ENCODE measurements at regions not wholly inside any gene's neighbourhood (a gene's known extent, or its start where the extent isn't known, plus 50 kb on each side); places are given as distances from the start of the nearest gene placed in this dataset.

- H3K9me3 ChIP-seq (ENCODE audit: control insufficient read depth, low read depth, low read length), result no peaks in the 10 kb centered on the region
- no peak overlapping the region for H2BK20ac ChIP-seq (ENCODE audit: low read depth, low read length, poor library complexity, severe bottlenecking)
- H3K27ac ChIP-seq (ENCODE audit: insufficient read length, low read depth, low read length), result no peak overlapping the region
- Mint-ChIP-seq H3K27ac (no peak overlapping the region; a peak in 1 of 7 replicates), H3K9me3 (peaks cover 0 to 11% of the 10 kb centered on the region in 2 experiments; a peak in 3 of 5 replicates), H3K4me3 (no peak overlapping the region), H3K27me3 (ENCODE audit: low read depth) (no peaks in the 10 kb centered on the region), H3K4me1 (0 out of 4 replicates have a peak, but pooled peaks cover 0 to 3% of the 10 kb centered on the region in 2 experiments), H3K36me3 (ENCODE audit: insufficient read depth in 1 of 3, low read depth in 3 of 3) (peaks cover 0 to 5% (median 0%) of the 10 kb centered on the region in 3 experiments; a peak in 1 of 7 replicates)
- no peaks in the 10 kb centered on the region for H3K23me2 ChIP-seq (ENCODE audit: insufficient read length, low read depth, low read length, poor library complexity, severe bottlenecking)
- H2AK5ac ChIP-seq (ENCODE audit: insufficient read length, low read length), result no peak overlapping the region
- H4K8ac ChIP-seq (replicated peaks; ENCODE audit: insufficient read length, low read depth, low read length), result no peak overlapping the region
- H2BK12ac ChIP-seq (ENCODE audit: insufficient read length, low read depth, low read length), result no peak overlapping the region
- H2AFZ ChIP-seq (ENCODE audit: low read length), result no peak overlapping the region
- H2BK120ac ChIP-seq (ENCODE audit: low read depth, low read length, poor library complexity, severe bottlenecking), result no peak overlapping the region
- no peak overlapping the region for H3K4me2 ChIP-seq (ENCODE audit: insufficient read depth, insufficient read length, low read length)
- H2BK5ac ChIP-seq (ENCODE audit: insufficient read length, low read length), result no peak overlapping the region
- no peak overlapping the region for H4K5ac ChIP-seq (ENCODE audit: insufficient read length, low read depth, low read length)
- H3K18ac ChIP-seq (ENCODE audit: insufficient read length, low read depth, low read length), result no peak overlapping the region
- no peak overlapping the region for H3K9ac ChIP-seq (ENCODE audit: extremely low read depth, insufficient read length, low read length)
- no peaks in the 10 kb centered on the region for H3K79me2 ChIP-seq (ENCODE audit: insufficient read depth, low read length)
- no peaks in the 10 kb centered on the region for H4K20me1 ChIP-seq (ENCODE audit: control insufficient read depth, insufficient read depth, insufficient read length)
- H3K56ac ChIP-seq (ENCODE audit: insufficient read length, low read depth, low read length), result no peak overlapping the region
- TF ChIP-seq, protein P1, sequence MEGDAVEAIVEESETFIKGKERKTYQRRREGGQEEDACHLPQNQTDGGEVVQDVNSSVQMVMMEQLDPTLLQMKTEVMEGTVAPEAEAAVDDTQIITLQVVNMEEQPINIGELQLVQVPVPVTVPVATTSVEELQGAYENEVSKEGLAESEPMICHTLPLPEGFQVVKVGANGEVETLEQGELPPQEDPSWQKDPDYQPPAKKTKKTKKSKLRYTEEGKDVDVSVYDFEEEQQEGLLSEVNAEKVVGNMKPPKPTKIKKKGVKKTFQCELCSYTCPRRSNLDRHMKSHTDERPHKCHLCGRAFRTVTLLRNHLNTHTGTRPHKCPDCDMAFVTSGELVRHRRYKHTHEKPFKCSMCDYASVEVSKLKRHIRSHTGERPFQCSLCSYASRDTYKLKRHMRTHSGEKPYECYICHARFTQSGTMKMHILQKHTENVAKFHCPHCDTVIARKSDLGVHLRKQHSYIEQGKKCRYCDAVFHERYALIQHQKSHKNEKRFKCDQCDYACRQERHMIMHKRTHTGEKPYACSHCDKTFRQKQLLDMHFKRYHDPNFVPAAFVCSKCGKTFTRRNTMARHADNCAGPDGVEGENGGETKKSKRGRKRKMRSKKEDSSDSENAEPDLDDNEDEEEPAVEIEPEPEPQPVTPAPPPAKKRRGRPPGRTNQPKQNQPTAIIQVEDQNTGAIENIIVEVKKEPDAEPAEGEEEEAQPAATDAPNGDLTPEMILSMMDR (conservative IDR thresholded peaks at IDR 0.05), result no peak
- no peaks in the 10 kb centered on the region for H3K4me1 ChIP-seq (ENCODE audit: insufficient read depth, low read length)
- H3K79me1 ChIP-seq (ENCODE audit: insufficient read depth, low read depth, low read length, poor library complexity, severe bottlenecking), result no peaks in the 10 kb centered on the region
- no peak for DNase-seq
- H3T11ph ChIP-seq (ENCODE audit: low read length), result no peak overlapping the region
- H2BK15ac ChIP-seq (ENCODE audit: low read depth, low read length), result no peak overlapping the region
- no peak overlapping the region for H3K23ac ChIP-seq (ENCODE audit: insufficient read length, low read depth, low read length)
- H3K14ac ChIP-seq (ENCODE audit: insufficient read depth, low read length), result no peak overlapping the region
- WGBS (ENCODE audit: extremely low coverage, insufficient read length, low lambda C conversion rate), result no CpG with 5 or more reads among the region's 4 CpGs
- no peak overlapping the region for H4K91ac ChIP-seq (ENCODE audit: insufficient read length, low read depth, low read length)
- H3K4ac ChIP-seq (ENCODE audit: low read depth, low read length), result no peak overlapping the region
- H3K27me3 ChIP-seq (ENCODE audit: insufficient read depth, low read length), result no peaks in the 10 kb centered on the region
Measured at GRCh38 chr15:37691911-37692310, 242.5 kb upstream of the TMCO5A start.
